ENCODE measurements at regions not wholly inside any gene's neighbourhood (a gene's known extent, or its start where the extent isn't known, plus 50 kb on each side); places are given as distances from the start of the nearest gene placed in this dataset.
"Not testable (repeated sequence)": the region's sequence is repeated elsewhere in the genome, so short reads cannot be mapped to it uniquely, and the experiment has no call there.

DNA sequence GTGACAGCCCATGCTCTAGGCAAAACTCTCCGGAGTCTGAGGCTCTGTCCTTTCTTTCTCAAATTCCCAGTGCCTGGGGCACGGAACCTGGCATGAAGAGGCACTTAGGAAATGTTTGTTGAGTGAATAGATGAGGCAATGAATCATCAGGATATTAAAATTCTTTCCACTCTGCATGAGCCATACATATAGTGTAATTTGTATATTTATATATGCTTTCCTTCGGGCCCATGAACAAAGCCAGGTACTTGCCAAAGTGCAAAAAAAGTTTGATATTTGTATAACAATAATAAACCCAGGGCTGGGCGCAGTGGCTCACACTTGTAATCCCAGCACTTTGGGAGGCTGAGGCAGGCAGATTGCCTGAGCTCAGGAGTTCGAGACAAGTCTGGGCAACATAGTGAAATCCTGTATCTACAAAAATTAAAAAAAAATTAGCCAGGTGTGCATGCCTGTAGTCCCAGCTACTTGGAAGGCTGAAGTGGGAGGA lies 212.3 kb upstream of the ZNF217 start:
- no peak overlapping the region for H3K4me3 ChIP-seq
- peak overlapping the region; percentile 59 for H3K4me2 ChIP-seq
- no peaks in the 10 kb centered on the region for H4K20me1 ChIP-seq (ENCODE audit: insufficient read depth)
- CTCF ChIA-PET, result no interaction called here
- peaks cover 35% of the 10 kb centered on the region for H3K4me1 ChIP-seq (replicated peaks; ENCODE audit: insufficient read depth)
- H3K9me3 ChIP-seq (ENCODE audit: insufficient read depth, low read depth), result no peaks in the 10 kb centered on the region
- intact Hi-C loops (cut with micrococcal nuclease; ENCODE audit: unreplicated experiment), result no loop called here
- H2AFZ ChIP-seq, result peak overlapping the region; percentile 10; the same call in 1 of the 2 replicates
- no peaks in the 10 kb centered on the region for H3K27me3 ChIP-seq (ENCODE audit: insufficient read depth, low read depth)
- peaks cover 31% of the 10 kb centered on the region for H3F3A ChIP-seq (ENCODE audit: insufficient read depth, low read depth)
- POLR2A ChIA-PET (ENCODE audit: unreplicated experiment), result no interaction called here
- H3K79me2 ChIP-seq (ENCODE audit: low read depth), result no peaks in the 10 kb centered on the region
- no peaks in the 10 kb centered on the region for H3K36me3 ChIP-seq (ENCODE audit: low read depth)
- peak overlapping the region; percentile 92 for H3K27ac ChIP-seq
- TF ChIP-seq, protein P1, sequence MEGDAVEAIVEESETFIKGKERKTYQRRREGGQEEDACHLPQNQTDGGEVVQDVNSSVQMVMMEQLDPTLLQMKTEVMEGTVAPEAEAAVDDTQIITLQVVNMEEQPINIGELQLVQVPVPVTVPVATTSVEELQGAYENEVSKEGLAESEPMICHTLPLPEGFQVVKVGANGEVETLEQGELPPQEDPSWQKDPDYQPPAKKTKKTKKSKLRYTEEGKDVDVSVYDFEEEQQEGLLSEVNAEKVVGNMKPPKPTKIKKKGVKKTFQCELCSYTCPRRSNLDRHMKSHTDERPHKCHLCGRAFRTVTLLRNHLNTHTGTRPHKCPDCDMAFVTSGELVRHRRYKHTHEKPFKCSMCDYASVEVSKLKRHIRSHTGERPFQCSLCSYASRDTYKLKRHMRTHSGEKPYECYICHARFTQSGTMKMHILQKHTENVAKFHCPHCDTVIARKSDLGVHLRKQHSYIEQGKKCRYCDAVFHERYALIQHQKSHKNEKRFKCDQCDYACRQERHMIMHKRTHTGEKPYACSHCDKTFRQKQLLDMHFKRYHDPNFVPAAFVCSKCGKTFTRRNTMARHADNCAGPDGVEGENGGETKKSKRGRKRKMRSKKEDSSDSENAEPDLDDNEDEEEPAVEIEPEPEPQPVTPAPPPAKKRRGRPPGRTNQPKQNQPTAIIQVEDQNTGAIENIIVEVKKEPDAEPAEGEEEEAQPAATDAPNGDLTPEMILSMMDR (conservative IDR thresholded peaks at IDR 0.05), result no peak
- TF ChIP-seq EZH2 (IDR thresholded peaks at IDR 0.05; ENCODE audit: low read depth), result no peak
- DNase-seq, result peak in 1 of 2 experiments; percentile 95
- no TSS peak for BruUV-seq (replicated peaks)
- H3K9me2 ChIP-seq (ENCODE audit: insufficient read depth), result no peaks in the 10 kb centered on the region

DNA sequence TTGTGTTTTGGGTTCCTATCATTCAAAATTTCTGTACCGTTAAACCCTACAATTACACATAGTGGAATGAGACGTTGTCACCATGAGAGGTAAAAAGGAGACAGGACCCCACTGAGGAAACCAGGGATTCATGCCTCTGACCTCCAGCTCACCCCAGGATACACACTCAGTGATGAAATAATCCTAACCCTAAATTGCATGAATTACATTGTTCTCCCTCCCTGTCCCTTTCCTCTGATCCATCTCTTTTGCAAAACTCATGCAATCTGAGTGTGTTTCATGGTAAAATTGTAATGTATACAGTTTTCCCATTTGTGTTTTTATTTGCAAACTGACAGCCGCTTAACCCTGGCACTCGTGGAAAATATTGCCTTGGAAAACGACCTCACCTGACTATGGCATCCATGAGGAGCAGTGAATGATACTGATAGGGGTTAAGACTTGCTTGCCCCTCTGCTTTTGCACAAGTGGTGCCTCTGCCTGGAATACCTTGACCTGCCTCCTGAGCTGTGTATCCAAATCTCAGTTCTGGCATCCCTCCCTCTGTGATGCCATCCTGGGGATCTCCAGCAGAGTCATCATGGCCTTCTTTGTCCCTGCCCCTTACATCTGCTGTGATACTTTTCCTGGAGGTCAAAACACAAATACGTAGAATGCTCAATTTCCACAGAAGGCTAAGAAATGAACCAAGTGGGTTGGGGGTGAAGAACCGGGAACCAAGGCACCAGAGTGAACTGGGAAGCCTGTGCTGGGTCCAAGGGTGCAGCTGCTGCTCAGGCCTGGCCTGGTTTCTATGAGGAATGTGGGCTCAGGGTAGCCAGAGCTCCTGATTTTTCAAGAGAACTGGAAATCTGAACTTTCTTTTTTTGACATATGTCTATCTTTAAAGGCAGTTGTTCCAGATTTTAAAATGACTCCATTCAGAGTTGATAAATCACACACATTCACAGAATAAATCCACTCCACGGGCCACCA lies 211.6 kb upstream of the ZNF217 start:
- no peaks in the 10 kb centered on the region for H3K79me2 ChIP-seq (ENCODE audit: low read depth)
- peak overlapping the region; percentile 59 for H3K4me2 ChIP-seq
- H3K27ac ChIP-seq, result peak overlapping the region; percentile 92
- ChIA-PET POLR2A (ENCODE audit: unreplicated experiment) (no interaction called here), CTCF (no interaction called here)
- H3F3A ChIP-seq (ENCODE audit: insufficient read depth, low read depth), result peaks cover 31% of the 10 kb centered on the region
- H4K20me1 ChIP-seq (ENCODE audit: insufficient read depth), result no peaks in the 10 kb centered on the region
- H3K9me2 ChIP-seq (ENCODE audit: insufficient read depth), result no peaks in the 10 kb centered on the region
- H2AFZ ChIP-seq, result peak overlapping the region; percentile 10; the same call in 1 of the 2 replicates
- peaks cover 35% of the 10 kb centered on the region for H3K4me1 ChIP-seq (replicated peaks; ENCODE audit: insufficient read depth)
- TF ChIP-seq, protein P1 (conservative IDR thresholded peaks at IDR 0.05), result no peak
- TF ChIP-seq EZH2 (IDR thresholded peaks at IDR 0.05; ENCODE audit: low read depth), result no peak
- no peak overlapping the region for H3K4me3 ChIP-seq
- no peak for DNase-seq
- intact Hi-C loops (cut with micrococcal nuclease; ENCODE audit: unreplicated experiment), result no loop called here
- H3K36me3 ChIP-seq (ENCODE audit: low read depth), result no peaks in the 10 kb centered on the region
- no peaks in the 10 kb centered on the region for H3K27me3 ChIP-seq (ENCODE audit: insufficient read depth, low read depth)
- BruUV-seq (replicated peaks), result no TSS peak
- no peaks in the 10 kb centered on the region for H3K9me3 ChIP-seq (ENCODE audit: insufficient read depth, low read depth)

DNA sequence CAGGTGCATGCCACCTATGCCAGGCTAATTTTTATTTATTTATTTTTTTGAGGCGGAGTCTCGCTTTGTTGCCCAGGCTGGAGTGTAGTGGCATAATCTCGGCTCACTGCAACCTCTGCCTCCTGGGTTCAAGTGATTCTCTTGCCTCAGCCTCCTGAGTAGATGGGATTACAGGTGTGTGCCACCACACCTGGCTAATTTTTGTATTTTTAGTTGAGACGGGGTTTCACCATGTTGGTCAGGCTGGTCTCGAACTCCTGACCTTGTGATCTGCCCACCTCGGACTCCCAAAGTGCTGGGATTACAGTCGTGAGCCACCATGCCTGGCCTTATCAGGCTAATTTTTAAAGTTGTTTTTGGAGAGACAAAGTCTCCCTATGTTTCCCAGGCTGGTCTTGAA lies 210.7 kb upstream of the ZNF217 start:
- H3K4me3 ChIP-seq; H3K27me3 ChIP-seq (ENCODE audit: insufficient read depth, low read depth); CTCF ChIA-PET; POLR2A ChIA-PET (ENCODE audit: unreplicated experiment); DNase-seq; intact Hi-C loops (cut with micrococcal nuclease; ENCODE audit: unreplicated experiment); H2AFZ ChIP-seq; H3K9me2 ChIP-seq (ENCODE audit: insufficient read depth); BruUV-seq (replicated peaks); H3K4me2 ChIP-seq; H4K20me1 ChIP-seq (ENCODE audit: insufficient read depth); H3K36me3 ChIP-seq (ENCODE audit: low read depth); H3K9me3 ChIP-seq (ENCODE audit: insufficient read depth, low read depth); H3K79me2 ChIP-seq (ENCODE audit: low read depth): not testable (repeated sequence)
- Histone ChIP-seq H3K27ac (peak overlapping the region; percentile 92), H3F3A (ENCODE audit: insufficient read depth, low read depth) (peaks cover 31% of the 10 kb centered on the region), H3K4me1 (replicated peaks; ENCODE audit: insufficient read depth) (peaks cover 31% of the 10 kb centered on the region)
